ENCODE measurements at regions not wholly inside any gene's neighbourhood (a gene's known extent, or its start where the extent isn't known, plus 50 kb on each side); places are given as distances from the start of the nearest gene placed in this dataset.

- DNase-seq, result no peak
These were observed 454.1 kb upstream of the SALL3 start for GRCh38 chr18:78525366-78526111.

GRCh38 chr18:78526275-78526674 lies 453.3 kb upstream of the SALL3 start:
- DNase-seq, result no peak

- no peak for DNase-seq
These were observed 452.5 kb upstream of the SALL3 start for GRCh38 chr18:78526923-78527711.

GRCh38 chr18:78527984-78528383 lies 451.6 kb upstream of the SALL3 start:
- DNase-seq, result no peak

GRCh38 chr18:78528411-78529258 lies 451.0 kb upstream of the SALL3 start:
- no peak for DNase-seq

GRCh38 chr18:78531637-78532036 lies 448.0 kb upstream of the SALL3 start:
- DNase-seq, result no peak

- DNase-seq, result peak; percentile 19
These were observed 440.8 kb upstream of the SALL3 start for GRCh38 chr18:78538669-78539440.

- DNase-seq, result no peak
These were observed 438.7 kb upstream of the SALL3 start for GRCh38 chr18:78540636-78541529.

- DNase-seq, result peak; percentile 29
These were observed 437.4 kb upstream of the SALL3 start for GRCh38 chr18:78542204-78542603.

- DNase-seq, result no peak
These were observed 436.4 kb upstream of the SALL3 start for GRCh38 chr18:78543201-78543725.

- no peak for DNase-seq
These were observed 433.3 kb upstream of the SALL3 start for GRCh38 chr18:78546281-78546680.

- DNase-seq, result no peak
These were observed 431.8 kb upstream of the SALL3 start for GRCh38 chr18:78547817-78548216.

- DNase-seq, result no peak
These were observed 431.2 kb upstream of the SALL3 start for GRCh38 chr18:78548261-78549058.

GRCh38 chr18:78549971-78550370 lies 429.6 kb upstream of the SALL3 start:
- DNase-seq, result no peak

GRCh38 chr18:78554944-78555608 lies 424.5 kb upstream of the SALL3 start:
- no peak for DNase-seq

GRCh38 chr18:78557371-78557770 lies 422.2 kb upstream of the SALL3 start:
- no peak for DNase-seq

- no peak for DNase-seq
These were observed 421.4 kb upstream of the SALL3 start for GRCh38 chr18:78558101-78558810.

- DNase-seq, result no peak
These were observed 420.7 kb upstream of the SALL3 start for GRCh38 chr18:78558948-78559347.

- DNase-seq, result no peak
These were observed 420.0 kb upstream of the SALL3 start for GRCh38 chr18:78559584-78559983.
